Fibroblast of villous mesenchyme (primary cell): ENCODE measurements at regions not wholly inside any gene's neighbourhood (a gene's known extent, or its start where the extent isn't known, plus 50 kb on each side); places are given as distances from the start of the nearest gene placed in this dataset.

ENCODE experiments used
- DNase-seq: peaks from one replicate; pipeline ENCODE4 v3.0.0-alpha.2; 2010; ENCODE audit warnings: low read depth
- H3K4me3 ChIP-seq: 2 replicates; pipeline ENCODE4 v1.5.1; 2011; ENCODE audit warnings: low read depth, mild to moderate bottlenecking, low read length
- TF ChIP-seq, protein P1 (sequence below): IDR thresholded peaks from 2 replicates; pipeline ENCODE4 v1.5.1; 2012; ENCODE audit warnings: low read depth, mild to moderate bottlenecking, low read length; ENCODE audit not compliant: insufficient read depth

DNA sequence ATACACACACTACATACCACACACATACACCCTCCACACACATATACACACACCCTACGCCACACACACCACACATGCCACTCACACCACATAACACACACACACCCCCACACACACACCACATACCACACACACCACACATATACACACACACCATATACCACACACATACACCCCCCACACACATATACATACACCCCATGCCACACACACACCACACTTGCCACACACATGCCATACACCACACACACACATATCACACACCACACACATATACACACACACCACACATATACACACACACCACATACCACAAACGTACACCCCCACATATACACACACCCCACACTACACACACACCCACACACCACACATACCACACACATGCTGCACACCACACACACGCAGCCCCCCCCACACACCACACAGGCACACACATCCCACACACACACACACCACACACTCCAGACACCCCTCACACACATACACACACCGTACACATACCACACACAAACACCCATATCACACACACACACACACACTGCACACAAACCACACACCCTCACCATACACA is 76.7 kb upstream of the TMPRSS2 start:
- DNase-seq: no peak
- H3K4me3 ChIP-seq: no peak overlapping the region
- TF ChIP-seq, protein P1, sequence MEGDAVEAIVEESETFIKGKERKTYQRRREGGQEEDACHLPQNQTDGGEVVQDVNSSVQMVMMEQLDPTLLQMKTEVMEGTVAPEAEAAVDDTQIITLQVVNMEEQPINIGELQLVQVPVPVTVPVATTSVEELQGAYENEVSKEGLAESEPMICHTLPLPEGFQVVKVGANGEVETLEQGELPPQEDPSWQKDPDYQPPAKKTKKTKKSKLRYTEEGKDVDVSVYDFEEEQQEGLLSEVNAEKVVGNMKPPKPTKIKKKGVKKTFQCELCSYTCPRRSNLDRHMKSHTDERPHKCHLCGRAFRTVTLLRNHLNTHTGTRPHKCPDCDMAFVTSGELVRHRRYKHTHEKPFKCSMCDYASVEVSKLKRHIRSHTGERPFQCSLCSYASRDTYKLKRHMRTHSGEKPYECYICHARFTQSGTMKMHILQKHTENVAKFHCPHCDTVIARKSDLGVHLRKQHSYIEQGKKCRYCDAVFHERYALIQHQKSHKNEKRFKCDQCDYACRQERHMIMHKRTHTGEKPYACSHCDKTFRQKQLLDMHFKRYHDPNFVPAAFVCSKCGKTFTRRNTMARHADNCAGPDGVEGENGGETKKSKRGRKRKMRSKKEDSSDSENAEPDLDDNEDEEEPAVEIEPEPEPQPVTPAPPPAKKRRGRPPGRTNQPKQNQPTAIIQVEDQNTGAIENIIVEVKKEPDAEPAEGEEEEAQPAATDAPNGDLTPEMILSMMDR: no peak

GRCh38 chr21:41583274-41583790 is 75.4 kb upstream of the TMPRSS2 start:
- TF ChIP-seq, protein P1: no peak
- no peak overlapping the region for H3K4me3 ChIP-seq
- no peak for DNase-seq

GRCh38 chr21:41582866-41583265 is 74.9 kb upstream of the TMPRSS2 start:
- TF ChIP-seq, protein P1: no peak
- no peak overlapping the region for H3K4me3 ChIP-seq
- DNase-seq: no peak

DNA sequence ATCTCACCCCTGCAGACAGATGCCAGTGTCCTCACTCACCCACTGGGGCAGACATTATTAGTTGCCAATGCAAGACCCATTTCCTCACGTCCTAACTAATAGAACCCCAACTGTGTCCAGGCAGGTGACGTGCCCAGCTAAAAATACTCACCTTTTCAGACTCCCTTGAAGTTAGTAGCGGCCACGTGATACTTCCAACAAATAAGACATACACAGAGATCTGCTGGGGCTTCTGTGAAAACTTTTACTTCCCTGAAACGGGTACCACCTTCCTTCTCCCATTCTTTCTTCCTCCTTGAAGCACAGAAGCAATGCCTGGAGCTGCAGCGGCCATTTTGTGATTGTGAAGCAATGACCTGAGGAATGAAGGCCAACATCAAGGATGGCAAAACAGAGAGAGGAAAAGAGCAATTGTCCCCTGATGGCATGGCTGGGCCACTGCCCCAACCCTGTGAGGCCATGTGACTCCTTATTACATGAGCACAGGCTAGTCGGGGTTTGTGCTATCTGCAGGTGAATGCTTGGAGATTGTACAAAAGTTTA is 74.4 kb upstream of the TMPRSS2 start:
- TF ChIP-seq, protein P1: no peak
- DNase-seq: no peak

DNA sequence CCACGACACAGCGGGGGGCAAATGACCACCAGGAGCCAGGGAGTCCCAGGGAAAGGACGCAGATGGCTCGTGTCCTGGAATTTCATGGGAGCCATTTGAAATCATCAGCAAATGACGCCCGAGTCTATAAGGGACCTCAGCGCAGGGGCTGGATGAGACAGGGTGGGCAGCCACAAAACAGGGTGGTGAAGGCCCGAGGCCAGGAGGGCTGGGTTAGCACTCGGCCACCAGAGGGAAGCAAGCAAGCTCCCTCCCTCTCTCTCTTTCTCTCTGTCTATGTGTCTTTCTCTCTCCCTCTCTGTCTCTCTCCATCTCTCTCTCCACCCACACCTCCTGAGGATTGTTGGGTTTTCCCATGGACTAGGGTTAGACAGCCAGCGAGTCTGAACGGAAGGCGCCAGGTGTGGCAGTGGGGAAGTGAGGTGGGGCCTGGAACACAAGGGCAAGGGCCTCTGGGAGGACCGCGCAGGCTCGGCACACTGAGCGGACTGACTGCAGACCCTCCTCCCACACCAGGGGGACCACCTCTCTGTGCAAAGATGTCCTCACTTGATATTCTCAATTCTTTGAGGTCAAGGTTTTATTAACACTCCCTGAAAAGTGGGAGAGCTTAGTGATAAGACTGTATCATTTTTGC is 73.8 kb upstream of the TMPRSS2 start:
- H3K4me3 ChIP-seq: no peak overlapping the region
- TF ChIP-seq, protein P1: no peak

More for the DNA sequence above, 74.4 kb upstream of the TMPRSS2 start:
- H3K4me3 ChIP-seq: no peak overlapping the region

DNA sequence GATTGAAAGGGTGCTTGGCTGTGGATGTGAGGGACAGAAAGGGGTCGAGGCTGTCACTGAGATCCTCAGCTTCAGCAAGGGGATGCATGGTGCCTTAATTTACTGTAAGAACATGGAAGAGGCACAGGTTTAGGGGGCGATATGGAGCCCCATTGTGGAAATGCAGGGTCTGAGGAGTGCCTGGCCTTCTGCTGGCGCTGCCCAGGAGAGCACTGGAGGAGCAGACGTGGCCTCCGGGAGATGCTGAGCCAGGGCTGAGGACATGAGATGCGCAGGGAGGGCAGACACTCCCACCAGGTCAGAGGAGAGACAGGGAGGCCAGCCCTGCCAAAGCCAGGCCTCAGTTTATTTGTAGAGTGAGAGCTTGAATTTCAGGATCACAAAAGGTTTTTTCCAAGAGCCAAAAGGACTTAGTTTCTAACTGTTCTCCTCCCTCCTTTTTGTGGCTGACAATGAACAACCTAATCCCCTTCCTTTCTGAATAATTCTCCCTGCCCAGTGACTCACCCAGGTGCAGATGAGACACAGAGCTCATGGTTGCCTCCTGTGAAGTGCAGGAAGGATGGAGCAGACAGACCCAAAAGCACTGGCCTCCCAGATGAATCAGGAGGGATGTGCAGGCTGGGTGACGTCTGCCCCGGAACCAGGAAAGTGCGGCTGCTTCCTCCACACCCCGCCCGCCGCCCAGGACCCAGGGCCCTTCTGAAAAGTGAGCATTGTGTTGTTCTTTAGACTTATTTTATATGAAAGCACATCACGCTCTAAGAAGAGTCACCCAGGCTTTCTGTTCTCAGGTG is 73.0 kb upstream of the TMPRSS2 start:
- no peak overlapping the region for H3K4me3 ChIP-seq
- TF ChIP-seq, protein P1: no peak
- DNase-seq: no peak

More for the DNA sequence above, 73.8 kb upstream of the TMPRSS2 start:
- no peak for DNase-seq
